ENCODE measurements at regions not wholly inside any gene's neighbourhood (a gene's known extent, or its start where the extent isn't known, plus 50 kb on each side); places are given as distances from the start of the nearest gene placed in this dataset.
"Not testable (repeated sequence)": the region's sequence is repeated elsewhere in the genome, so short reads cannot be mapped to it uniquely, and the experiment has no call there.

DNA sequence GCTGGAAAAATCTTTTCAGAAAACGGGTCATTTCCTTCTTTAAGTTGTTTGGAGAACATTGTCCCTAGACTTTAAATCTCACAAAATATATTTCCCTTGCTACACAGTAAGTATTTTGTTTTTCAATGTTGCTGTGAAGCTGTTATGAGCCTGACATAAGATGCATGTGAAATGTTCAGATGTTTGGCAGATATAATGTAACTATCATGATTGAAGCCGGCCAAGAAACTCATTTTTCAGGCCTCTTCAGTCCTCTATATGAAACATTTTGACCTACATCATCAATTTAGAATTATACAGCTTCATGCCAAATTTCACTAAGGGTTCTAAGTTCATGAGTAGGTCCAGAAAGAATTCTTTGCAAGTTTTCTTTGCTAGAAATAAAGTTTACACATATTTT is 133.8 kb downstream of the JRKL start:
- no peak for DNase-seq

DNA sequence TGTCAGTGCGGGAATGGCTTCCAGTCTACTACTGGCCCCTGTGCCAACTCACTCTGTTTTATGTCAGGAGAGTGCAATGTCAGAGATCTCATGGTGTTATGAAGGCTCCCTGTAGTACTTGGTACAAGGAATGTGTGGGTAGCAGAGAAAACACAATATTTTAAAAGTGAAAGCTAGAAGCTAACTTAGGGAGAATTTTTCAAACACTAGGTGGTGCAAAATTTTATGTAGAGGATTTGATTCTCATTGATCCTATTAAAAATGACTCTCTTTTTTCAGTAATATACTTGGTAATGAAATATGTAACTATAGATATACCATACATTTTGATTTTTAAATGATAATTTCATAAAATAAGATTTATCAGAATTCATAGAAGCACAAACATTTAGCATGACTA is 134.7 kb downstream of the JRKL start:
- DNase-seq: no peak

DNA sequence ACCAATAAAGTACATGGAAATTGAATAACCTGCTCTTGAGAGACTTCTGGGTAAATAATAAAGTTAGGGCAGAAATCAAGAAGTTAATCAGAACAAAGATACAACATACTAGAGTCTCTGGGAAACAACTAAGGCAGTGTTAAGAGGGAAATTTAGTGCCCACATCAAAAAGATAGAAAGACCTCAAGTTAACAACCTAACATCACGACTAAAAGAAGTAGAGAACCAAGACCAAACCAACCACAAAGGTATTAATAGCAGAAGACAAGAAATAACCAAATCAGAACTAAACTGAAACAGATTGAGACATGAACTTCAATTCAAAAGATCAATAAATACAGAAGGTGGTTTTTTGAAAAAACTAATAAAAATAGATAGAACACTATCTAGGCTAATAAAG is 140.7 kb downstream of the JRKL start:
- DNase-seq: no peak

DNA sequence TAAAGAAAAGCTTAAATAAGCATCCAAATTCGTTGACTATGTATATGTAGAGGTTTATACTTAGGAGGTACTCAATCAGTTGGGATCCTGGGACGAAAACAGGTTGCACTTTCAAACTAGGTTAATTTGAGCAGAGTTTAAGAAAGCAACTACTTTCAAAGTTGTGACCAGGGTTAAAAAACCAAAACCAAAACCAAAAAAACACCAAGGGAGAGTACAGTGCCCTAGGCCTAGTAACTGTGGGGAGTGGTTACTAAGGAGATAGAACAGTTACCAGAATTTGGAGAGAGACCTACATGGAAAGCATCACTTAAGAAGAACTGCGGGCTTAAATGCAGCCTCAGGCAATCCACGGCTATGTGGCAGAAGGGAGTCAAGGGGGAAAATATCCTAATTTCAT is 148.3 kb downstream of the JRKL start:
- no peak for DNase-seq

DNA sequence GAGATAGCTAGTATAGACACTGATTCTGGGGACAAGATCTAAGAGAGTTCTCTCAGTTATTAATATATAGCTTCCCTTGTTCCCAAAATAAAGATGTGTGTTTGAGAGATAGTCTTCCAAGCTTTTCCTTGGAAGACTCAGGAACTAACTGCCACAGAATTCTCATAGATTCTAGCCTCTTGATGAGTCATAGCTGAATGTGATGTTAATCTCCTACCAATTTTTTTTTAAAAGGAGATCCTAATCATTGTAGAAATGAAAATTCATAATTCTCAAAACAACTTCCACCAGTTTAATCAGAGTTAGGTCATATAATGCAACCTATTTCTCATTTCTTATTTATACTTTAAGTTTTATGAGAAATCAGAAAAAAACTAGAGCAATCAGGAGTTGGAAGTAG is 148.8 kb downstream of the JRKL start:
- DNase-seq: no peak

DNA sequence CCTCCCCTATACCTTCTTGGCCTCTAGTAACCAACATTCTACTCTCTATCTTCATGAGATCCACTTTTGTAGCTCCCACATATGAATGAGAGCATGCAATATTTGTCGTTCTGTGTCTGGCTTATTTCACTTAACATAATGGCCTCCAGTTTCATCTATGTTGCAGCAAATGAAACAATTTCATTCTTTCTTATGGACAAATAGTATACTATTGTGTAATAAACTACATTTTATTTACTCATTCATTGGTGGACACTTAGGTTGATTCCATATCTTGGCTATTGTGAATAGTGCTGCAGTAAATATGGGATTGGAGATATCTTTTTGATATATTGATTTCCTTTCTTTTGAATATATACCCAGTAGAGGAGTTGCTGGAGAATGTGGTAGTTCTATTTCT is 151.1 kb downstream of the JRKL start:
- DNase-seq: no peak

DNA sequence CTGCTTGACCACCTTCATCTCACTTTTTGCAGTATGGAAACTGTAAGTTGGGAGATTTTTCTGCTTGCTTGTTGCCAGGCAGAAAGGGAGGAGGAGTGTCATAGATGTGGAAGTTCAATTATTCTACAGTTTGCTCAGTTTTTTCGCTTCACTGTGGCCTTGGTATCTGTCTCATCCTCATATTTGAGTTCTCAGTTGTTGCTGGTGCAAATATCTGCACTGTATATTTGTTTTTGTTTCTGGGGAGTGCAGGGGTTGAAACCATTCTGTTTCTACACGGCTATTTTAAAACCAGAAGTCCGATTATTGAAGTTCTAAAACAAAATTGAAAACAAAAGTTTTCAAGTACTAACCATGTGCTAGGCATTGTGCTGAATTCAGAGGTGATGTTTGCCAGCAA is 153.4 kb downstream of the JRKL start:
- DNase-seq: no peak

DNA sequence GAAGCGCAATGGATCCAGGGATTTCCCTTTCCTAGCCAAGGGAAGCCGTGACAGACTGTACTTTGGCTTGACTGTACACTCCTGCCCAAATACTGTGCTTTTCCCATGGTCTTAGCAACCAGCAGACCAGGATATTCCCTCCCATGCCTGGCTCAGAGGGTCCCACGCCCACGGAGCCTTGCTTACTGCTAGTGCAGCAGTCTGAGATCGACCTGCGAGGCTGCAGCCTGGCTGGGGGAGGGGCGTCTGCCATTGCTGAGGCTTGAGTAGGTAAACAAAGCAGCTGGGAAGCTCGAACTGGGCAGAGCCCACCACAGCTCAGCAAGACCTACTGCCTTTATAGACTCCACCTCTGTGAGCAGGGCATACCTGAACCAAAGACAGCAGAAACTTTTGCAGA is 155.4 kb downstream of the JRKL start:
- not testable (repeated sequence) for DNase-seq

DNA sequence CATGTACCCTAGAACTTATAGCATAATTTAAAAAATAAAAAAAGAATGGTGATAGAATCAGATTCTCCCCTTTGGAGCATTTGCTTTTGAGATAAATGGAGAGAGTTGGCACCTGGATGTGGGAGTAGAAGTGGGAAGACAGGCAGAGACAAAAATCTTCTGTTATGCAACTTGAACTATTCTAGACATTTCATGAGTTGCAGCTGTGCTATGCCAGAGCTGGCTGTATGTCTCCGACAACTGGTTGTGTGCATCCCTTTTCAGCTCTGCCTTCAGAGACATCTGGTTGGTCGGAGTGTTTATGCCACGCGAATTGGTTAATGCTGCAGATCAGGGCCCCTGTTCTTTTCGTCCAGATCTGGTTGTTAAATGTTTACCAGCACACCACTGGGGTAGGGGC is 161.3 kb downstream of the JRKL start:
- DNase-seq: no peak

DNA sequence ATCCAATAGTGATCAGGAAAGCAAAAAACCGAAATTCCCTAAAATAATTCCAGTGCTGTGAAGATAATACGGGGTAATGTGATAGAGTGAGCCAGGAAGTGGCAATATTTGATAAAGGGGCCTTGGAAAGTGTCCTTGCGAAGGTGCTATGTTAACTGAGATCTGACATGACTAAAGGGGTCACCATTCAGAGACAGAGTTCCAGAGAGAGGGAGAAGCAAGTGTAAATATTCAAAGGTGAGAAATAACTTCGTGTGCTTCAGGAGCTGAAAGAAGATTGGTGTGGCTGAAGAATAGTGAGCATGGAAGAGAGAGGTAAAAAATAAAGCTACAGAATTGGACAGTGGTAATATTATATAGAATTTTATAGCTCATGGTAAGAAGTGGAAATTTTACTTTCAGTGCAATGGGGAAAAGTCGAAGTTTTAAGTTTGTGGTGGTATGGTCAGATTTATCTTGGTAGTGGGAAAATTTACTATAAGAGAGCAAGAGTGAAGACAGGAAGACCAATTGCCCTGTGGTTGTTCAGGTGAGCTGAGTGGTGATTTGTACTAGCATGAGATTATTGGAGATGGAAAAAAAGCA is 164.5 kb downstream of the JRKL start:
- no peak for DNase-seq

DNA sequence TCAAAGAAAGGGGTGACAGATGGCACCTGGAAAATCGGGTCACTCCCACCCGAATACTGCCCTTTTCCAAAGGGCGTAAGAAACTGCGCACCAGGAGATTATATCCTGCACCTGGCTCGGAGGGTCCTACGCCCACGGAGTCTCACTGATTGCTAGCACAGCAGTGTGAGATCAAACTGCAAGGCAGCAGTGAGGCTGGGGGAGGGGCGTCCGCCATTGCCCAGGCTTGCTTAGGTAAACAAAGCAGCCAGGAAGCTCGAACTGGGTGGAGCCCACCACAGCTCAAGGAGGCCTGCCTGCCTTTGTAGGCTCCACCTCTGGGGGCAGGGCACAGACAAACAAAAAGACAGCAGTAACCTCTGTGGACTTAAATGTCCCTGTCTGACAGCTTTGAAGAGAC is 166.0 kb downstream of the JRKL start:
- DNase-seq: not testable (repeated sequence)

DNA sequence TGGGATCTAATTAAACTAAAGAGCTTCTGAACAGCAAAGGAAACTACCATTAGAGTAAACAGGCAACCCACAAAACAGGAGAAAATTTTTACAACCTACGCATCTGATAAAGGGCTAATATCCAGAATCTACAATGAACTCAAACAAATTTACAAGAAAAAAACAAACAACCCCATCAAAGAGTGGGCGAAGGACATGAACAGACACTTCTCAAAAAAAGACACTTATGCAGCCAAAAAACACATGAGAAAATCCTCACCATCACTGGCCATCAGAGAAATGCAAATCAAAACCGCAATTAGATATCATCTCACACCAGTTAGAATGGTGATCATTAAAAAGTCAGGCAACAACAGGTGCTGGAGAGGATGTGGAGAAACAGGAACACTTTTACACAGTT is 170.9 kb downstream of the JRKL start:
- DNase-seq: not testable (repeated sequence)

DNA sequence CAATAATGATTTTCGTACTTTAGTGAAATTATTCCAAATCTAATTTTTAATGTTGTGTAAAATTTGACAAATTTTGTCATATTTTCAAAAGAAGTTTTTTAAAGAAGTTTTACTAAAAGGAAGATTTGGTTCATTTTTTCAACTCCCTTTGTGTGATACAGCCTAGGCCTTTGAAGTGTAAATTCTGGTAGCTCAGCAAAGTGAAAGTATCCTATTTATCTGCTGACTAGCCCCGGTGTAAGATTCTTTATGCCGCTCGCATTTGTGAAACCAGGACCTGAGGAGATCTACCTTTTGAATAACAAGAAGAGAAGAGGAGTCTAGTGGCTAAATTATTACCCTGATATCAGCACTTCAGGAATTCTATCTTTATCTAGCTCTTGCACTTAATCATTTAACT is 177.4 kb downstream of the JRKL start:
- DNase-seq: no peak

DNA sequence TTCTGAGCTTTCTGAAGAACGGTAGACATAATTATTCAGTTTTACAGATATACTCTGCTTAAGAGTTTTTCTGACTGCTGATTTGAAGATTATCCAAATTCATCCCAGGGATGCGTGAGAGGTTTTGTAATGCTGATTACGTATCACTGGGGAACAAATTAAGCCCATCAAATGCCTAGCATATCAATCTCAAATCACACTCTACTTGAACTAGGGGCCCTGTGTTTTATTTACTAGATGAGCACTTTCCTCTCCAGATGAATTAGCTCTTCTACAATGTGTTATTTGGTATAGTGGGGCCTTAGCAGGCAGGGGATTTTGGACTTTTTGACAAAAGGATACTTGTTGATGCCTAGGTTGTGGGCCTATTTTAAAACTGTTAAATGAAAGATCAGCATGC is 177.9 kb downstream of the JRKL start:
- no peak for DNase-seq

DNA sequence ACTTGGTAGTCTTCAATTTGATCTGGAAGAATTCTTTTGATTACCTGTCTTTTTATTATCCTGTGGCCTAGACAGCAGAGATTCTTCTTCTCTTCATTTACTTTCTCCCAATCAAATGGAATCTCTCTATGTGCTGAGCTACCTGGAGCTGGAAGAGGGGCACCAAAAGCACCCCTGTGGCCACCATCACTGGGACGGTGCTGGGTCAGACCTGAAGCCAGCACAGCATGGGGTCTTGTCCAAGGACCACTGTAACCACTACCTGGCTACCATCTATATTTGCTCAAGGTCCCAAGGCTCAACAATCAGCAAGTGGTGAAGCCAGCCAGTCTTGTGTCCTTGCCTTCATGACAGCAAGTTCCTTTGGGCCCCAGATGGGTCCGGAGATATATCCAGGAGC is 186.6 kb downstream of the JRKL start:
- DNase-seq: no peak

DNA sequence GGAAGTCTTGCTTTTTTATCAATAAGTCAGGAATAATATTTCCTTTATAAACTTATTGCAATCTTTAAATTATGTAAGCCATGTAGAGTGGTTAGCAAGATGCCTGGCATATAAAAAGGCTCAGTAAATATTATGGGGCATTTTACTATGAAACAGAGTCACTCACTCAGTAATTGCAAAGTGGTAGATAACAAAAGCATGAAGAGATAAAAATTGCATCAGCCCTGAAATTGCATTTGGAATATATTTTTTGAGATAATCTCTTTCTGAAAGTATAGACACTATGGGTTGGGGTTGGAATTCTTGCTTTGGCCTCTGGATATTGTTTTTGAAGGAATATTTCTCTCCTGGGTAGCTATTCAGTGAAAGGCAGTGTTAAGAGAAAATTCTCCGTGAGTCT is 188.6 kb downstream of the JRKL start:
- DNase-seq: no peak

DNA sequence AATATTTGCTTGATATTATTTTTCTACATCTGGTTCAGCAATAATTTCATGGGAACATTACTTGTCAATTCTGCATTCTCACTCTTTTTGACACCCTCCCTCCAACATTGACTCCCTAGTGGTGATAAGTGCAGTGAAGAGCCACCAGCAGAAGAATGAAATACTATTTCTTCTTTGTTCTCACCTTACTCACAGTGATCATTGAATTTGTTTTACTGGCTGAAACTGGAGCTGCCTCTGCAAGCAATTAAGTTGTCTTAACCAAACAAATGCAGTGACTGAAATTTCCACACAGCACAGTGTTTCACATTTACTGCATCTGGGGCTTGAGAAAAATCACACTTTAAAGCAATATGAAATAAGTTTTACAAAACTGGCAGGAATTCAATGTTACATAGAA is 189.8 kb downstream of the JRKL start:
- no peak for DNase-seq

DNA sequence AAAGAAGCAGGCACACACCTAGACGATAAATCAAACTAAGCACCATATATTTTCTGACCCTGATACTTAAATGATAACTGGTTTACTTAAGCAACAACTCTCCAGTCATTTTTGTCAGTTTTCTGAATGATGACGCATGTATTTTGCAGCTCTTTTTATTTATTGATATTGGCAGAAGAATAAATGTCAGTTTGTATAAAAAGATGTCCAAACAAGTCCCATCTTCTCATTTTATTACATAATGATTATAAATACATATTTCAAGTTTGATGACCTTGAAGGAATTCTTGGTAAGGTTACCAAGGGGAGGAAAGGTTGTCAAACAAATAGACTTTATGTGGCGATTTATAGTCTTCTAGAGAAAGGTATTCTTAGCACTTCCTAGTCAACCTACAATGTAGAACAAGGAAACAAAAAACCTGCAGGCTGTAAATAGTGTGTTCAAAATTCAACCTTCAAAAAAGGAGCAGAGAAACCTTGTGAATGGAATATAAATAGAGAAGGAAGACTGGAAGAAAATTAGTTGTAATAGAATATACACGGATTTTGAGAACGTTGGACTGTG is 190.7 kb downstream of the JRKL start:
- no peak for DNase-seq

DNA sequence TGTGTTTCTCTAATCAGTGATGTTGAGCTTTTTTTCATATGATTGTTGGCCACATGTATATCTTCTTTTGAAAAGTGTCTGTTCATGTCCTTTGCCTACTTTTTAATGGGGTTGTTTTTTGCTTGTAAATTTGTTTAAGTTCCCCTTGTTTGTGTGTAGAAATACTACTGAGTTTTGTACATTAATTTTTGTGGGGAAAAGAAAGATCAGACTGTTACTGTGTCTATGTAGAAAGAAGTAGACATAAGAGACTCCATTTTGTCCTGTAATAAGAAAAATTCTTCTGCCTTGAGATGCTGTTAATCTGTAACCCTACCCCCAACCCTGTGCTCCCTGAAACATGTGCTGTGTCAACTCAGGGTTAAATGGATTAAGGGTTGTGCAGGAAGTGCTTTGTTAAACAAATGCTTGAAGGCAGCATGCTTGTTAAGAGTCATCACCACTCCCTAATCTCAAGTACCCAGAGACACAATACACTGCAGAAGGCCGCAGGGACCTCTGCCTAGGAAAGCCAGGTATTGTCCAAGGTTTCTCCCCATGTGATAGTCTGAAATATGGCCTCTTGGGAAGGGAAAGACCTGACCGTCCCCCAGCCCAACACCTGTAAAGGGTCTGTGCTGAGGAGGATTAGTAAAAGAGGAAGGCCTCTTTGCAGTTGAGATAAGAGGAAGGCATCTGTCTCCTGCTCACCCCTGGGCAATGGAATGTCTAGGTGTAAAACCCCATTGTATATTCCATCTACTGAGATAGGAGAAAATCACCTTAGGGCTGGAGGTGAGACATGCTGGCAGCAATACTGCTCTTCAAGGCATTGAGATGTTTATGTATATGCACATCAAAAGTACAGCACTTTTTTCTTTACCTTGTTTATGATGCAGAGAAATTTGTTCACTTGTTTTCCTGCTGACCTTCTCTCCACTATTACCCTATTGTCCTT is 196.4 kb downstream of the JRKL start:
- DNase-seq: not testable (repeated sequence)

DNA sequence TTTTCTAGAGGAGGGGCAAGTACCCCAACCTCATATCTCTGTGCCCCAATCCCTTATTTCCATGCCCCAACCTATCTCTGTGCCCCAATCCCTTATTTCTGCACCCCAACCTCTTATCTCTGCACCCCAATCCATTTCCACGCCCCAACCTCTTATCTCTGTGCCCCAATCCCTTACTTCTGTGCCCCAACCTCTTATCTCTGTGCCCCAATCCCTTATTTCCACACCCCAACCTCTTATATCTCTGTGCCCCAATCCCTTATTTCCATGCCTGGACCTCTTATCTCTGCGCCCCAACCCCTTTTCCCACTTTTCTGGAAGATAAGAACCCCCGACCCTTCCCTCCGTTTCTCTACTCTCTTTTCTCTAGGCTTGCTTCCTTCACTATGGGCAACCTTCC is 199.0 kb downstream of the JRKL start:
- DNase-seq: not testable (repeated sequence)

DNA sequence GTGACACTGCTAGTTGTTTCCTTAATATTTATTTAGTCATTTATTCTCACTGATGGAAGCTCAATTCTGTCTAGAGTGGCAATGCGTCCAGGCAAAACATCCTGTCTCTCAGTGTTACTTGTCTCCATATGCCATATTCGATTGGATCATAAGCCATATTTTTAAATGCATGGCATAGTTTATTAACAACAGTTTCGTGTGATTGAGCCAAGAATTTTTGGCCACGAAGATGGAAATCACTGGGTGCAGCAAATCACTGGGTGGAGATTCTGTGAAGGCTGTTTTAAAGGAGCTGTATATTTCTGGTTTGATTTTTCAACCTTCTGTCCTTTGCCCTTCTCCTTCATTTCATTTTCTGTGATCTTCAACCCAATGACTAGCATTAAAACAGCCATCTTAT is 205.2 kb downstream of the JRKL start:
- no peak for DNase-seq

DNA sequence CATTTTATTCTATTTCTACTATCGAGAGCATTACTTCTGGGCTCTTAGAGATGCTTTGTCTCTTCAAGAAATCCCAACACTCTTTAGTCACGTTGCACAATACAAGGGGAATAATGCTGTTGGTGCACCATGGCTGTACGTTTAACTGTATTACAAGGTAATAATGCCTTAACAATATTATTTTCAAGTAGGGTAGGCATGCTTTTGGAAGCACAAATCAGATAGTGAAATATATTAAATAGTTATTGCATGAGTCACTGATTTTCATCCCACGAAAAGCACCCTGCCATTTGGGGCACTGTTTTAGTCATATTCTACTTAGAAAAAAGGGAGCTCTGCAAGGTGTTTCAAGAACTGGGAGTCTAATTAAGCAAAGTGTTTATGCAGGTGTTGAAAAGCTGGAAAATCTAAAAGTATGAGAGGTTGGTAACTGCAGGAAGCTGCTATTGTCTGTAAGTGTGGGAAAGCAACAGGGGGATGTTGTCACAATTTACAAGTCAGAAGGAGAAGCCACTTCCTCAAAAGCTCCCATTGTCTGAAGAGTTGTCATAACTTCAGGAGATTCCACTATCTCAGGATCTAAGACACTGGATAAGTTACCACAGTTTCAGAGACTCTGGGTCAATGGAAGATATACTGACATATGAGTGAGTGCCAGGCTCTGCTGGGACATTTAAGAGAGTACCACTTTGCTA is 218.2 kb downstream of the JRKL start:
- no peak for DNase-seq

DNA sequence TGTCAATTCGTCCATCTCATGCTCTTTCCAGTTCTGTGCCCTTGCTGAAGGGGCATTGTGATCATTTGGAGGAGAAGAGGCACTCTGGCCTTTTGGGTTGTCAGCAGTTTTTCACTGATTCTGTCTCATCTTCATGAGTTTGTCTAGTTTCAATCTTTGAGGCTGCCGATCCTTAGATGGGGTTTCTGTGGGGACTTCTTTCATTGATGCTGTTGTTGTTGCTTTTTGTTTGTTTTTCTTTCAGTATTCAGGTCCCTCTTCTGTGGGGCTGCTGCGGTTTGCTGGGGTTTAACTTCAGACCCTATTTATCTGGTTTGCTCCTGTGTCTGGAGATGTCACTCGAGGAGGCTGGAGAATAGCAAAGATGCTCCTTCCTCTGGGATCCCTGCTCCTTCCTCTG is 224.3 kb downstream of the JRKL start:
- DNase-seq: no peak

DNA sequence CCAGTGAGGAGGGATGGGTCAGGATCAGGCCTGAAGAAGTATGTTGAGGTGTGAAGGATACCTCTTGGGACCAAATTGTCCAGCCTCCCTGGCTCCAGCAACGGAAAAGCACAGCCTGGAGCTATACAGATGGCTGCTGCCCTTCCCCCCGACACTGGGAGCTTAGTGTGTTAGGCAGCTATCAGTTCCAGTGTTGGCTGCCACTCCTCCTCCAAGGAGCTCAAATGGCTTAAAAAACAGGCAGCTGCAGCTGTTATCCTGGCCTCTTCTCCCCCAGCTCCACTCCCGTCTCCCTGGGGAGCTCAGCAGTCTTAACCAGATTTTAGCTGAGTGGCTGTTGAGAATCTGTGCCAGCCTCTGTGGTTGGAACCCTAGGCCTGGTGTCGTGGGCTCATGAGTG is 225.0 kb downstream of the JRKL start:
- DNase-seq: no peak
